ENCODE measurements at regions not wholly inside any gene's neighbourhood (a gene's known extent, or its start where the extent isn't known, plus 50 kb on each side); places are given as distances from the start of the nearest gene placed in this dataset.

DNA sequence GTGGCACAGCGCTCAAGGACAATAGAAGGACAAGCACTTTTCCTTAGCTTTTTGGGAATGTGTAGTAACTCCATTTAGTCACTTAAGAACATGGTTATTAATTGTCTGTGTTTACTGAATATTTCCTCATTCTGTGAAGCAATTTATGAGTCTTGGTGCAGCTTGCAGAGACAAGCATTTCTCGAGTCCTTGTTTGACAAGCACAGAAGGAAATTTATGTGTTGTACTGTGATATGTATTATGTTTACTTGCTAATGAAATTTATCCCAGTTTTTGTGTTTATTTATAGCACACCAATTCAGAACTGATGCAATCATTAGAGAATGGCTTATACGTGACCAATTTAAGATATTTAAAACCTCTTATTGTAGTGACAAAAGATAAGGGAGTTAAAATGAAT lies 168.6 kb downstream of the PRELID2 start:
- TF ChIP-seq TCF4 (CRISPR knock-in tag; IDR thresholded peaks at IDR 0.05; ENCODE audit: borderline replicate concordance) (no peak), ARNTL (CRISPR knock-in tag; IDR thresholded peaks at IDR 0.05; ENCODE audit: borderline replicate concordance, low read depth) (no peak), ISL1 (CRISPR knock-in tag; IDR thresholded peaks at IDR 0.05) (no peak), TOX (CRISPR knock-in tag; IDR thresholded peaks at IDR 0.05; ENCODE audit: borderline replicate concordance) (no peak), SNAI2 (CRISPR knock-in tag; IDR thresholded peaks at IDR 0.05) (no peak), RARB (CRISPR knock-in tag; IDR thresholded peaks at IDR 0.05) (no peak)
- TF ChIP-seq, protein P1, sequence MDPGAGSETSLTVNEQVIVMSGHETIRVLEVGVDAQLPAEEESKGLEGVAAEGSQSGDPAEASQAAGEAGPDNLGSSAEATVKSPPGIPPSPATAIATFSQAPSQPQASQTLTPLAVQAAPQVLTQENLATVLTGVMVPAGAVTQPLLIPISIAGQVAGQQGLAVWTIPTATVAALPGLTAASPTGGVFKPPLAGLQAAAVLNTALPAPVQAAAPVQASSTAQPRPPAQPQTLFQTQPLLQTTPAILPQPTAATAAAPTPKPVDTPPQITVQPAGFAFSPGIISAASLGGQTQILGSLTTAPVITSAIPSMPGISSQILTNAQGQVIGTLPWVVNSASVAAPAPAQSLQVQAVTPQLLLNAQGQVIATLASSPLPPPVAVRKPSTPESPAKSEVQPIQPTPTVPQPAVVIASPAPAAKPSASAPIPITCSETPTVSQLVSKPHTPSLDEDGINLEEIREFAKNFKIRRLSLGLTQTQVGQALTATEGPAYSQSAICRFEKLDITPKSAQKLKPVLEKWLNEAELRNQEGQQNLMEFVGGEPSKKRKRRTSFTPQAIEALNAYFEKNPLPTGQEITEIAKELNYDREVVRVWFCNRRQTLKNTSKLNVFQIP (CRISPR knock-in tag; IDR thresholded peaks at IDR 0.05; ENCODE audit: borderline replicate concordance, low read depth): no peak
- TF ChIP-seq, protein P2, sequence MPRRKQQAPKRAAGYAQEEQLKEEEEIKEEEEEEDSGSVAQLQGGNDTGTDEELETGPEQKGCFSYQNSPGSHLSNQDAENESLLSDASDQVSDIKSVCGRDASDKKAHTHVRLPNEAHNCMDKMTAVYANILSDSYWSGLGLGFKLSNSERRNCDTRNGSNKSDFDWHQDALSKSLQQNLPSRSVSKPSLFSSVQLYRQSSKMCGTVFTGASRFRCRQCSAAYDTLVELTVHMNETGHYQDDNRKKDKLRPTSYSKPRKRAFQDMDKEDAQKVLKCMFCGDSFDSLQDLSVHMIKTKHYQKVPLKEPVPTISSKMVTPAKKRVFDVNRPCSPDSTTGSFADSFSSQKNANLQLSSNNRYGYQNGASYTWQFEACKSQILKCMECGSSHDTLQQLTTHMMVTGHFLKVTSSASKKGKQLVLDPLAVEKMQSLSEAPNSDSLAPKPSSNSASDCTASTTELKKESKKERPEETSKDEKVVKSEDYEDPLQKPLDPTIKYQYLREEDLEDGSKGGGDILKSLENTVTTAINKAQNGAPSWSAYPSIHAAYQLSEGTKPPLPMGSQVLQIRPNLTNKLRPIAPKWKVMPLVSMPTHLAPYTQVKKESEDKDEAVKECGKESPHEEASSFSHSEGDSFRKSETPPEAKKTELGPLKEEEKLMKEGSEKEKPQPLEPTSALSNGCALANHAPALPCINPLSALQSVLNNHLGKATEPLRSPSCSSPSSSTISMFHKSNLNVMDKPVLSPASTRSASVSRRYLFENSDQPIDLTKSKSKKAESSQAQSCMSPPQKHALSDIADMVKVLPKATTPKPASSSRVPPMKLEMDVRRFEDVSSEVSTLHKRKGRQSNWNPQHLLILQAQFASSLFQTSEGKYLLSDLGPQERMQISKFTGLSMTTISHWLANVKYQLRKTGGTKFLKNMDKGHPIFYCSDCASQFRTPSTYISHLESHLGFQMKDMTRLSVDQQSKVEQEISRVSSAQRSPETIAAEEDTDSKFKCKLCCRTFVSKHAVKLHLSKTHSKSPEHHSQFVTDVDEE (CRISPR knock-in tag; IDR thresholded peaks at IDR 0.05): no peak
- TF ChIP-seq, protein P3, sequence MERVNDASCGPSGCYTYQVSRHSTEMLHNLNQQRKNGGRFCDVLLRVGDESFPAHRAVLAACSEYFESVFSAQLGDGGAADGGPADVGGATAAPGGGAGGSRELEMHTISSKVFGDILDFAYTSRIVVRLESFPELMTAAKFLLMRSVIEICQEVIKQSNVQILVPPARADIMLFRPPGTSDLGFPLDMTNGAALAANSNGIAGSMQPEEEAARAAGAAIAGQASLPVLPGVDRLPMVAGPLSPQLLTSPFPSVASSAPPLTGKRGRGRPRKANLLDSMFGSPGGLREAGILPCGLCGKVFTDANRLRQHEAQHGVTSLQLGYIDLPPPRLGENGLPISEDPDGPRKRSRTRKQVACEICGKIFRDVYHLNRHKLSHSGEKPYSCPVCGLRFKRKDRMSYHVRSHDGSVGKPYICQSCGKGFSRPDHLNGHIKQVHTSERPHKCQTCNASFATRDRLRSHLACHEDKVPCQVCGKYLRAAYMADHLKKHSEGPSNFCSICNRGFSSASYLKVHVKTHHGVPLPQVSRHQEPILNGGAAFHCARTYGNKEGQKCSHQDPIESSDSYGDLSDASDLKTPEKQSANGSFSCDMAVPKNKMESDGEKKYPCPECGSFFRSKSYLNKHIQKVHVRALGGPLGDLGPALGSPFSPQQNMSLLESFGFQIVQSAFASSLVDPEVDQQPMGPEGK (CRISPR knock-in tag; IDR thresholded peaks at IDR 0.05; ENCODE audit: borderline replicate concordance): no peak
- TF ChIP-seq, protein P4, sequence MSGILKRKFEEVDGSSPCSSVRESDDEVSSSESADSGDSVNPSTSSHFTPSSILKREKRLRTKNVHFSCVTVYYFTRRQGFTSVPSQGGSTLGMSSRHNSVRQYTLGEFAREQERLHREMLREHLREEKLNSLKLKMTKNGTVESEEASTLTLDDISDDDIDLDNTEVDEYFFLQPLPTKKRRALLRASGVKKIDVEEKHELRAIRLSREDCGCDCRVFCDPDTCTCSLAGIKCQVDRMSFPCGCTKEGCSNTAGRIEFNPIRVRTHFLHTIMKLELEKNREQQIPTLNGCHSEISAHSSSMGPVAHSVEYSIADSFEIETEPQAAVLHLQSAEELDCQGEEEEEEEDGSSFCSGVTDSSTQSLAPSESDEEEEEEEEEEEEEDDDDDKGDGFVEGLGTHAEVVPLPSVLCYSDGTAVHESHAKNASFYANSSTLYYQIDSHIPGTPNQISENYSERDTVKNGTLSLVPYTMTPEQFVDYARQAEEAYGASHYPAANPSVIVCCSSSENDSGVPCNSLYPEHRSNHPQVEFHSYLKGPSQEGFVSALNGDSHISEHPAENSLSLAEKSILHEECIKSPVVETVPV (CRISPR knock-in tag; IDR thresholded peaks at IDR 0.05): no peak
- ATAC-seq: no peak

DNA sequence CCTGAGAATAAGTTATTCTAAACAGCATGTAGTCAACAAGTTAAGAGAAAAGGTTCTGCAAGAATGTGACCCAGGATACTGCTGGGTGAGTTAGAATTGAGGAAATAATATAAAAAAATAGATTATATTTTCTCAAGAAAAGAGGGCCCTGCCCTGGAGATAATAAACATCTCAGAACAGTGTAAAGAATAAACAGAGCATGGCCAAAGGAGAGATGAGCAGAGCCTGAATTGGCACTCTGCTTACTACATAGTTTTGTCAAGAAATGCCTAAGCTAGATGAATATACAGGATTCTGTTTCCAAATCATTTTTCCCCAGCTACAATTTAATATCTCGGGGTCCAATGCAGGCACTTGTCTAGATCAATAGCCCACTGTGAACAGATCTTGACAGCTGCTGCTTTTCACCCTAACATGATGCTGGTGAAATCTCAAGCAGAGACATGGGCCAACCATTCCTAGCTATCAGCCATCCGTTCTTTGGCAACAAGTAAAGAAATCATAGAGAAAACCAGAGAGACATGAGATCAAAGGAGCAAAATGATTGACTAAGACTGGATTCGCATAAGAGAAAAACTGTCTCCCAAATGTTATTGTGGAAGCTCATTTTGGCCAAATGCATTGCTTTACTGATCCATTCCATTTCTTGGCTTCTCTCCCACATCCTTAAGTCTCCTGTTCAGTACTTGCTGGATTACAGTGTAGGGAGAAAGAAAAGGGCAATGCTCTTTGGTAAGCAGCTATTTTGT lies 173.2 kb downstream of the PRELID2 start:
- no peak for TF ChIP-seq TOX (CRISPR knock-in tag; IDR thresholded peaks at IDR 0.05; ENCODE audit: borderline replicate concordance)
- no peak for TF ChIP-seq OSR1 (CRISPR knock-in tag; IDR thresholded peaks at IDR 0.05)
- peak; percentile 54 for ATAC-seq

DNA sequence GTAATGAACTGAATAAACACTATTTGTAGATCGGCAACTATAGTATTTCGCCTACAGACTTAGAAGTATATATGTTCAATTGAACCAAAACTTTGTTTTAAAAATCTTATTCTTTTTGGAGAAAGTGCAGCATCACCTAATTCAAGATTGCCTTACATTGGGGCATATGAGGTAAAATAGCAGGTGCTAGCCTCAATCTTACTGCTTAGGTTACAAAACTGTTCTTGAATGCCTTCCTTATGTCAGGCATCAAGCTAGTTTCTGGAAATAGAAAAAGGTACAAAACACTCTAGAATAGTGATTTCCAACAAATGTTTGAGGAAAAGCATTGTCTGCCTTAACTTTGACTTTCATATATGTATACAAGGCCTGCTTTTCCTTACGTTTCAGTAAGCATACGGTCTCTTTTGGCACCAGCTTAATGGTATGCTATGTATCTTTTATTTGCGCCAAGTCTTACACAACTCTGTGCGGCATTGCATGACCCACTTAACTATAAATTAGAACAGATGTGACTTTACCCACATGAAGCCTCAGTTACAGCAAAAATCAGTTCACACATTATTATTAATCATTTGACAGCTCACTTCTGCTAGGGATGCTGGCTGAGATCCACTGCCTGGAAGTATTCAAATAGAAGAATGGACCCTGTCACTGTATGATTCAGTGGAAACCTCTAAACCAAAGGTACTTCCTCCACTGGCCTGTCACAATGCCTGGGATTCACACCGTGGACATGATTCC lies 174.1 kb downstream of the PRELID2 start:
- TF ChIP-seq, protein P2 (CRISPR knock-in tag; IDR thresholded peaks at IDR 0.05): no peak
- peak; percentile 77 for ATAC-seq

DNA sequence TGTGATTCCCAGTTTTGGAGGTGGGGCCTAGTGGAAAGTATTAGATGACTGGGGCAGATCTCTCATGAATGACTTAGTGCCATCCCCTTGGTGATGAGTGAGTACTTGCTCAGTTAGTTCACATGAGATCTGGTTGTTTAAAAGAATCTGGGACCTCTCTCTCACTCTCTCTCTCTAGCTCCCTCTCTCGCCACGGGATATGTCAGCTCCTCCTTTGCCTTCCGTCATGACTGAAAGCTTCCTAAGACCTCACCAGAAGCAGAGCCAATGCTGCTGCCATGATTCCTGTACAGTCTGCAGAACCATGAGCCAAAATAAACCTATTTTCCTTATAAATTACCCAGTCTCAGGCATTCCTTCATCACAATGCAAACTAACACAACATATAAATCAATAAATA lies 176.7 kb downstream of the PRELID2 start:
- TF ChIP-seq SNAI2 (CRISPR knock-in tag; IDR thresholded peaks at IDR 0.05) (no peak), ZFP30 (CRISPR knock-in tag; IDR thresholded peaks at IDR 0.05) (no peak), ZNF8 (CRISPR knock-in tag; IDR thresholded peaks at IDR 0.05) (no peak), ZNF565 (CRISPR knock-in tag; conservative IDR thresholded peaks at IDR 0.05; ENCODE audit: low read depth) (no peak), BACH2 (CRISPR knock-in tag; IDR thresholded peaks at IDR 0.05; ENCODE audit: borderline replicate concordance) (no peak), OSR1 (CRISPR knock-in tag; IDR thresholded peaks at IDR 0.05) (no peak), GLIS3 (CRISPR knock-in tag; IDR thresholded peaks at IDR 0.05) (no peak), ZNF70 (CRISPR knock-in tag; IDR thresholded peaks at IDR 0.05) (no peak), ESRRG (CRISPR knock-in tag; IDR thresholded peaks at IDR 0.05) (no peak)
- TF ChIP-seq, protein P2 (CRISPR knock-in tag; IDR thresholded peaks at IDR 0.05): no peak
- TF ChIP-seq, protein P5, sequence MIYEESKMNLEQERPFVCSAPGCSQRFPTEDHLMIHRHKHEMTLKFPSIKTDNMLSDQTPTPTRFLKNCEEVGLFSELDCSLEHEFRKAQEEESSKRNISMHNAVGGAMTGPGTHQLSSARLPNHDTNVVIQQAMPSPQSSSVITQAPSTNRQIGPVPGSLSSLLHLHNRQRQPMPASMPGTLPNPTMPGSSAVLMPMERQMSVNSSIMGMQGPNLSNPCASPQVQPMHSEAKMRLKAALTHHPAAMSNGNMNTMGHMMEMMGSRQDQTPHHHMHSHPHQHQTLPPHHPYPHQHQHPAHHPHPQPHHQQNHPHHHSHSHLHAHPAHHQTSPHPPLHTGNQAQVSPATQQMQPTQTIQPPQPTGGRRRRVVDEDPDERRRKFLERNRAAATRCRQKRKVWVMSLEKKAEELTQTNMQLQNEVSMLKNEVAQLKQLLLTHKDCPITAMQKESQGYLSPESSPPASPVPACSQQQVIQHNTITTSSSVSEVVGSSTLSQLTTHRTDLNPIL (CRISPR knock-in tag; IDR thresholded peaks at IDR 0.05; ENCODE audit: low read depth): no peak
- ATAC-seq: no peak
